Right renal cortex interstitium (tissue), 3 donors: ENCODE measurements at regions not wholly inside any gene's neighbourhood (a gene's known extent, or its start where the extent isn't known, plus 50 kb on each side); places are given as distances from the start of the nearest gene placed in this dataset.

ENCODE experiments used
- DNase-seq, 3 donors: peaks; one replicate each; pipeline ENCODE4 v3.0.0-alpha.2; 2013; ENCODE audit warnings: low read depth in 3 of 3, low spot score in 2 of 3

- no peak for DNase-seq
These were observed 579.0 kb downstream of the TBC1D22A start for GRCh38 chr22:47341464-47341863.

GRCh38 chr22:47340851-47341436 lies 578.5 kb downstream of the TBC1D22A start:
- no peak for DNase-seq

GRCh38 chr22:47337161-47337621 lies 574.7 kb downstream of the TBC1D22A start:
- DNase-seq, result no peak

GRCh38 chr22:47335958-47336357 lies 573.5 kb downstream of the TBC1D22A start:
- DNase-seq, result no peak

- DNase-seq, result no peak
These were observed 573.0 kb downstream of the TBC1D22A start for GRCh38 chr22:47335460-47335859.

- DNase-seq, result no peak
These were observed 572.2 kb downstream of the TBC1D22A start for GRCh38 chr22:47334601-47335000.

GRCh38 chr22:47333625-47334024 lies 571.2 kb downstream of the TBC1D22A start:
- DNase-seq, result no peak

GRCh38 chr22:47332246-47332980 lies 570.0 kb downstream of the TBC1D22A start:
- DNase-seq, result no peak

GRCh38 chr22:47331750-47332149 lies 569.3 kb downstream of the TBC1D22A start:
- DNase-seq, result no peak

- DNase-seq, result no peak
These were observed 567.5 kb downstream of the TBC1D22A start for GRCh38 chr22:47329727-47330650.

- DNase-seq, result no peak
These were observed 566.2 kb downstream of the TBC1D22A start for GRCh38 chr22:47328550-47329243.

GRCh38 chr22:47327241-47327640 lies 564.8 kb downstream of the TBC1D22A start:
- DNase-seq, result no peak

- DNase-seq, result no peak
These were observed 562.8 kb downstream of the TBC1D22A start for GRCh38 chr22:47325249-47325648.

- no peak for DNase-seq
These were observed 562.1 kb downstream of the TBC1D22A start for GRCh38 chr22:47324435-47324990.

GRCh38 chr22:47323518-47323917 lies 561.1 kb downstream of the TBC1D22A start:
- no peak for DNase-seq

- DNase-seq, result no peak
These were observed 560.4 kb downstream of the TBC1D22A start for GRCh38 chr22:47322854-47323253.

- DNase-seq, result no peak
These were observed 558.1 kb downstream of the TBC1D22A start for GRCh38 chr22:47320560-47320959.

- no peak for DNase-seq
These were observed 555.7 kb downstream of the TBC1D22A start for GRCh38 chr22:47318041-47318737.

- no peak for DNase-seq
These were observed 553.5 kb downstream of the TBC1D22A start for GRCh38 chr22:47315862-47316419.
